ENCODE measurements at regions not wholly inside any gene's neighbourhood (a gene's known extent, or its start where the extent isn't known, plus 50 kb on each side); places are given as distances from the start of the nearest gene placed in this dataset.

DNA sequence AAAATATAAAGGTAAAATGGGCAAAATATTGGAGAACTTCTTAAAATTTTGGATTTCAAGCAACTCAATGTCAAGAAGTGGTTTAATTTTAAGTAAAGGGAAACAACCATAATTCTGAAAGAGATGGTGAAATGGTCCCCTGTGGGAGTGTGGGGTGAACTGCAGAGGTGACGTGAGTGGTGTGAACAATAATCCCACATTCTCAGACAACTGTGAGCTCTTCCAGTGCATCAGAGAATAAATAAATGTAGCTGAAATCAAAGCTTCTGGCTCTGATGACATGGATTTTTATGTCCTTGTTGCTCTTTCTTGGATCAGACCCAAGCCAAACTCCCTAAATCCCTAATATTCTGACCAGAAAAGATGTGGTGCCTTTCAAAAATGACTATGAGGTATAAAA lies 672.7 kb downstream of the ZEB2 start:
- no peak for TF ChIP-seq CTCF (IDR thresholded peaks at IDR 0.05; ENCODE audit: insufficient read depth, low read depth, low read length, missing control alignments)
- no peak for DNase-seq (ENCODE audit: low read depth)
- H3K4me3 ChIP-seq (ENCODE audit: low read length): no peak overlapping the region

DNA sequence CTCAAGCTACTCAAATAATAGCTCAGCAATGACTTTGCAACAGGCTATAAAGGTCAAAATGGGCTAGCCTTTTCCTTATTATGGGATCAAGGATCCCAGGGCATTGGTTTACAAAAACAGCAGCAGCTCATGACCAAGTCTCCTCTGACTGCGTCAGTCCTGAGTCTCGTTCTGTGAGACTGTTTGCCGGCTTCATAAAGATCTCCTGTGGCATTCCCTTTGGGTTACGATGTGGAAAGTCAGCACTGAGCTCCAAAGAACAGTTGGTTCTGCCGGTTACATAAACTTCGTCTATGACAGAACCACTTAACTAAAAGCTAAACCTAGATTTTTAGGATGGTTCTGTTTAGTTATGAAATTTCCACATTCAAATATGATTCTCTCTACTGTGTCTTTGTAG lies 674.9 kb downstream of the ZEB2 start:
- no peak for TF ChIP-seq CTCF (IDR thresholded peaks at IDR 0.05; ENCODE audit: insufficient read depth, low read depth, low read length, missing control alignments)
- no peak overlapping the region for H3K4me3 ChIP-seq (ENCODE audit: low read length)
- DNase-seq (ENCODE audit: low read depth): no peak

DNA sequence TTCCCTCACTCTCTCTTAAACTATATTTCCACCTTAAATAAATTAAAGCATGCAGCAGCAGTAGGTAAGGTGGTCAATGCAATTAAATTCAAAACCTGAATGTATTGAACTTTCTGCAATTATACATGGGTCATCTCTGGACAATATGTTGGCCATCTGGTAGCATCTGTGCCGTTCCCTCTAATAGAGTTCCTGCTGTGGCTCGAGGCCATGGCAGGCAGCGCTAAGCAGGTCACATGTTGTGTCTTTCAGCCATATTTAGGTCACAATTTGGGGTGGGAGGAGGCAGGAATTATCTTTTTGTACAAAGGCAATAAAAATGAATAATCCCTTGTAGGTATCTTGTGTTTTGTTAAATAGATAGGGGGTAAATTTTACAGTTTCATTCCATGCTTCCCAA lies 676.2 kb downstream of the ZEB2 start:
- TF ChIP-seq CTCF (IDR thresholded peaks at IDR 0.05; ENCODE audit: insufficient read depth, low read depth, low read length, missing control alignments): no peak
- DNase-seq (ENCODE audit: low read depth): no peak
- no peak overlapping the region for H3K4me3 ChIP-seq (ENCODE audit: low read length)

DNA sequence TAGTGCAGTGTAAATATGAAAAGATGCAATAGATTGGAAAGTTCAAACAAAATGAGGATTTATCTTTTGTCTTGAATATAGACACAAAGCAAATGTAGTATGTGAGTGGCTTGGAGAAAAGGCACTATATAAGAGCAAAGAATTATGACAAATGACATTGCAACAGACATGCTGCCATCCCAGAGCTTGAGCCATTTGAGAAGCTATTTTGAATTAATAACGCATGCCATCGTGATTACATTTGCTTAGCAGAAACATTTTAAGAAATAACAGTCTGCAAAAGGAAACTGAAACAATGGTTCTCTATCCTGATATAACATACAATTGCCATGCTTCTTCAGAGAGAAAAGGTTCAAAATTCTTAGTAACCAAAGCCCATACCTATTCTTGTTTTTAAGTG lies 677.1 kb downstream of the ZEB2 start:
- H3K4me3 ChIP-seq (ENCODE audit: low read length): no peak overlapping the region
- no peak for DNase-seq (ENCODE audit: low read depth)
- no peak for TF ChIP-seq CTCF (IDR thresholded peaks at IDR 0.05; ENCODE audit: insufficient read depth, low read depth, low read length, missing control alignments)

- H3K4me3 ChIP-seq (ENCODE audit: low read length): no peak overlapping the region
- TF ChIP-seq CTCF (IDR thresholded peaks at IDR 0.05; ENCODE audit: insufficient read depth, low read depth, low read length, missing control alignments): peak; percentile 9
- peak; percentile 8 for DNase-seq (ENCODE audit: low read depth)
These were observed 678.0 kb downstream of the ZEB2 start for GRCh38 chr2:143841935-143842334.

DNA sequence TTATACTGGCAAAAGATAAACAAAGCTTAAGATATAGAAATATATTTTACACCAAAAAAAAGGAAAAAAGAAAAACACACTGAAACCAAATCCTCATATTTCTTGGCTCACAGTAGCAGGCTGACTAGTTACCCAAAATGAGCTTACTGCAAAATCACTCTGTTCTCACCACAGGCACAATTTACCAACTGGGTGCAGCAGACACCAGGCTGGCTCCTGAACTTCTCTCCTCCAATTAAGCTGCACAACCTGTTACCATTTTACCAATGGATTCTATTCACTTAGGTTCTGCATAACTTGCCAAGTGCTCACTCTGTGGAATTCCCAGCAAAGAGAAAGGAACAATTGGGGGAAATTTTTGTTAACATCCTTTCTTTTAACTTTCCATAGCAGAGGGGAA lies 679.3 kb downstream of the ZEB2 start:
- no peak overlapping the region for H3K4me3 ChIP-seq (ENCODE audit: low read length)
- TF ChIP-seq CTCF (IDR thresholded peaks at IDR 0.05; ENCODE audit: insufficient read depth, low read depth, low read length, missing control alignments): no peak
- DNase-seq (ENCODE audit: low read depth): no peak

- H3K4me3 ChIP-seq (ENCODE audit: low read length): no peak overlapping the region
- no peak for TF ChIP-seq CTCF (IDR thresholded peaks at IDR 0.05; ENCODE audit: insufficient read depth, low read depth, low read length, missing control alignments)
These were observed 679.7 kb downstream of the ZEB2 start for GRCh38 chr2:143840194-143840593.

More at GRCh38 chr2:143840194-143840593, 679.7 kb downstream of the ZEB2 start:
- no peak for DNase-seq (ENCODE audit: low read depth)

Data from epithelial cell of esophagus (primary cell).